ENCODE measurements at regions not wholly inside any gene's neighbourhood (a gene's known extent, or its start where the extent isn't known, plus 50 kb on each side); places are given as distances from the start of the nearest gene placed in this dataset.

- TF ChIP-seq POLR2A (IDR thresholded peaks at IDR 0.05): no peak
- no peak for TF ChIP-seq POLR2AphosphoS5 (IDR thresholded peaks at IDR 0.05)
- TF ChIP-seq CTCF (IDR thresholded peaks at IDR 0.05): no peak
- TF ChIP-seq EP300 (IDR thresholded peaks at IDR 0.05): no peak
- Histone ChIP-seq H3K9me3 (no peaks in the 10 kb centered on the region), H3K4me3 (no peak overlapping the region), H3K36me3 (no peaks in the 10 kb centered on the region), H3K4me1 (no peaks in the 10 kb centered on the region), H3K27me3 (peaks cover 32% of the 10 kb centered on the region), H3K27ac (no peak overlapping the region)
- no peak for ATAC-seq
- 63 to 88% methylated on average over 1 to 4 of the region's 5 CpGs for WGBS, 2 donors (ENCODE audit: low coverage in 1 of 2)
Measured at GRCh38 chr1:175840787-175841186, 97.4 kb upstream of the TNR start.

- TF ChIP-seq POLR2A (IDR thresholded peaks at IDR 0.05) (no peak), POLR2AphosphoS5 (IDR thresholded peaks at IDR 0.05) (no peak), EP300 (IDR thresholded peaks at IDR 0.05) (no peak), CTCF (IDR thresholded peaks at IDR 0.05) (no peak)
- Histone ChIP-seq H3K27ac (no peak overlapping the region), H3K36me3 (no peaks in the 10 kb centered on the region), H3K27me3 (peaks cover 32% of the 10 kb centered on the region), H3K4me1 (no peaks in the 10 kb centered on the region), H3K4me3 (no peak overlapping the region), H3K9me3 (no peaks in the 10 kb centered on the region)
- no peak for ATAC-seq
- 28 to 30% methylated on average over 9 of the region's 9 CpGs for WGBS, 2 donors (ENCODE audit: low coverage in 1 of 2)
Measured at GRCh38 chr1:175839779-175840669, 96.6 kb upstream of the TNR start.

DNA sequence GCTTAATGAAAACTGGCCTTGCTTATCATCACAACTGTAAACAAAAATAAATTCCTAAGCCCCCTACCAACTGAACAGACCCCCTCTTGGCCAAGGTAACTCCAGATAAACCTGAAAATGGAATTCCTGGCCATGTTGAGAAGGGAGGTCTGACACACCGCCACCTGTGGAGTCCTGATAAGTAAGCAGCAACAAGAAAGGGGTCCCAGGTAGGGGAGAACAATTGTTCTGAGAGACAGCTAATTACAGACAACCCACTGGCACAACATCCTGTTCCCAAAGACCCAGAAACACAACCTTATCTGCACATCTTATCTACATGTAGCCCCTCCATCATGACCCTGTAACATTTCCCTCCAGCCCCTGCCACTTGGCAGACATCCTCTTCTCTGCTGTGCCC, 91.2 kb upstream of the TNR start:
- H3K4me1 ChIP-seq: no peaks in the 10 kb centered on the region
- no peak overlapping the region for H3K4me3 ChIP-seq
- peaks cover 4% of the 10 kb centered on the region for H3K27me3 ChIP-seq
- no peak overlapping the region for H3K27ac ChIP-seq
- ATAC-seq: no peak
- WGBS, 2 donors (ENCODE audit: low coverage in 1 of 2): 90 to 100% methylated on average over 1 of the region's 1 CpG
- no peak for TF ChIP-seq CTCF (IDR thresholded peaks at IDR 0.05)
- TF ChIP-seq POLR2AphosphoS5 (IDR thresholded peaks at IDR 0.05): no peak
- no peak for TF ChIP-seq EP300 (IDR thresholded peaks at IDR 0.05)
- no peak for TF ChIP-seq POLR2A (IDR thresholded peaks at IDR 0.05)
- no peaks in the 10 kb centered on the region for H3K36me3 ChIP-seq
- no peaks in the 10 kb centered on the region for H3K9me3 ChIP-seq

- no peaks in the 10 kb centered on the region for H3K9me3 ChIP-seq
- no peaks in the 10 kb centered on the region for H3K4me1 ChIP-seq
- no peak for TF ChIP-seq POLR2A (IDR thresholded peaks at IDR 0.05)
- TF ChIP-seq POLR2AphosphoS5 (IDR thresholded peaks at IDR 0.05): no peak
- TF ChIP-seq CTCF (IDR thresholded peaks at IDR 0.05): no peak
- TF ChIP-seq EP300 (IDR thresholded peaks at IDR 0.05): no peak
- H3K4me3 ChIP-seq: no peak overlapping the region
- H3K27me3 ChIP-seq: no peaks in the 10 kb centered on the region
- H3K36me3 ChIP-seq: no peaks in the 10 kb centered on the region
- ATAC-seq: no peak
- no peak overlapping the region for H3K27ac ChIP-seq
- WGBS, 2 donors (ENCODE audit: low coverage in 1 of 2): 42 to 59% methylated on average over 3 of the region's 3 CpGs
Measured at GRCh38 chr1:175833951-175834350, 90.6 kb upstream of the TNR start.

- H3K27me3 ChIP-seq: no peaks in the 10 kb centered on the region
- TF ChIP-seq CTCF (IDR thresholded peaks at IDR 0.05) (no peak), POLR2AphosphoS5 (IDR thresholded peaks at IDR 0.05) (no peak), EP300 (IDR thresholded peaks at IDR 0.05) (no peak), POLR2A (IDR thresholded peaks at IDR 0.05) (no peak)
- no peak overlapping the region for H3K27ac ChIP-seq
- ATAC-seq: no peak
- 16 to 24% methylated on average over 2 of the region's 2 CpGs for WGBS, 2 donors (ENCODE audit: low coverage in 1 of 2)
- H3K9me3 ChIP-seq: no peaks in the 10 kb centered on the region
- H3K4me1 ChIP-seq: no peaks in the 10 kb centered on the region
- H3K4me3 ChIP-seq: no peak overlapping the region
- H3K36me3 ChIP-seq: no peaks in the 10 kb centered on the region
Measured at GRCh38 chr1:175833502-175833901, 90.1 kb upstream of the TNR start.

Data from gastroesophageal sphincter (tissue), 4 donors.